KOPT-K1 (cell line): ENCODE measurements at regions not wholly inside any gene's neighbourhood (a gene's known extent, or its start where the extent isn't known, plus 50 kb on each side); places are given as distances from the start of the nearest gene placed in this dataset.

Experiments
- H3K27ac ChIP-seq: fragments of 200-600 bp; sonication (generic); 2 replicates; pipeline ENCODE4 v1.5.1; 2016; ENCODE audit warnings: antibody characterized with exemption, mild to moderate bottlenecking, low read depth, low read length; ENCODE audit not compliant: poor library complexity, severe bottlenecking
- H3K36me3 ChIP-seq: fragments of 200-600 bp; sonication (generic); 2 replicates; pipeline ENCODE4 v1.5.1; 2017; ENCODE audit warnings: antibody characterized with exemption, mild to moderate bottlenecking, low read length, moderate library complexity; ENCODE audit not compliant: insufficient read depth
- H3K9me3 ChIP-seq: fragments of 200-600 bp; sonication (generic); 2 replicates; pipeline ENCODE4 v1.5.1; 2017; ENCODE audit warnings: antibody characterized with exemption, low read length, mild to moderate bottlenecking; ENCODE audit not compliant: insufficient read depth, poor library complexity, severe bottlenecking

GRCh38 chr22:48250937-48251530 lies 1488.6 kb downstream of the TBC1D22A start:
- Histone ChIP-seq H3K27ac (no peak overlapping the region), H3K9me3 (no peaks in the 10 kb centered on the region), H3K36me3 (no peaks in the 10 kb centered on the region)

DNA sequence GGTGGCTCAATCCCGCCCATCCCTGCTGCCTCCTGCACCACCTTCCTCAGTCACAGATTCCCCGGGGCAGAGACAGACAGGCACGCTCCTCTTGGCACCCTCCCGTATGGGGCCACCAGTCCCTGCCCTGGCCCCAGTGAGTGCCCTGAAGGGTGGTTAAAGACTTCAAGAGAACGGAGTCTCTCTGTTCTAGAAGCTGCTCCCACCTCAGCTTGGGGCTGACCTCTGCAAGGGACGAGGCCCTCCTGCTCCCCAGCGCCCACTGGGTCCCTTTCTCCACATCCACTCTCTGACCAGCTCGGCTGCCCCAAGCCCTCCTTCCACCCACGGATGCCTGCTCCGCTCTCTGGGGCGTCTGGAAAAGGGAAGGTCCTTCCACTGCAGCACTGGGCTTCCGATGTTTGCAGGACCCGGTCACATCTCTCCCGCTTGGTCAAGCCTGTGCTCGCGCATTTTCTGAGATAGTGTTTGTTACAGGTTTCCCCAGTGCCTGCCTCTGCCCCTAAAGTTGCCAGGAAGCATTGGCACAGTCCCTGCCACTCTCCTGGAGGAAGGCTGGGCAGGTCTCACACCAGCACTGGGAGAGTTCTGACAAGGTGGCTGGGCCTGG lies 1487.9 kb downstream of the TBC1D22A start:
- no peaks in the 10 kb centered on the region for H3K9me3 ChIP-seq
- H3K36me3 ChIP-seq, result no peaks in the 10 kb centered on the region
- no peak overlapping the region for H3K27ac ChIP-seq

DNA sequence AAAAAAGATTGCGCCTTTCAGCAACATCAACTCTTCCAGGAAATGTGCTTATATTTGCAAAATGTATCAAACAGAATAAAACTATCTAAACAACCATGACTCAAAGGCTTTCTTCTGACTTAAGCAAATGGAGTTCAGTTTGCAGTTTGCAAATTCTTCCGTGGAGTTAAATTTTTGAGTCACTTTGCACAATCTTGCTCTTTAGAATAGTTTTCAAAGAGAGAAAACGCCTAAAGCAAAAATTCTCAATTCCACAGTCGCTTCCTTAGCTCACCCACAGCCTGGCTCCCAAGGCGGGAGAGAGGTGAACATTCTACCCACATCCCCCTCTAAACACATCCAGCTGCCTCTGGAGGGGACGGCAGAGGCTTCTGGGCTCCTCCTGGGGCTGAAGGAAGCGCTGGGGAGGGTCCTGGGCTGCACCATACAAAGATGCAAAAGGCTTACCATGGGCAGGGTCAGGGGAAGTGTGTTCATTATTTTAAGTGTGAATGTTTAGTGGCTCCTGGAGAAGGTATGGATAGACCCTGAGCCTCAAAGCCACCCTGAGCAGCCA lies 1487.3 kb downstream of the TBC1D22A start:
- Histone ChIP-seq H3K36me3 (no peaks in the 10 kb centered on the region), H3K9me3 (no peaks in the 10 kb centered on the region), H3K27ac (no peak overlapping the region)

GRCh38 chr22:48248901-48249455 lies 1486.5 kb downstream of the TBC1D22A start:
- no peak overlapping the region for H3K27ac ChIP-seq
- H3K36me3 ChIP-seq, result no peaks in the 10 kb centered on the region
- H3K9me3 ChIP-seq, result no peaks in the 10 kb centered on the region

DNA sequence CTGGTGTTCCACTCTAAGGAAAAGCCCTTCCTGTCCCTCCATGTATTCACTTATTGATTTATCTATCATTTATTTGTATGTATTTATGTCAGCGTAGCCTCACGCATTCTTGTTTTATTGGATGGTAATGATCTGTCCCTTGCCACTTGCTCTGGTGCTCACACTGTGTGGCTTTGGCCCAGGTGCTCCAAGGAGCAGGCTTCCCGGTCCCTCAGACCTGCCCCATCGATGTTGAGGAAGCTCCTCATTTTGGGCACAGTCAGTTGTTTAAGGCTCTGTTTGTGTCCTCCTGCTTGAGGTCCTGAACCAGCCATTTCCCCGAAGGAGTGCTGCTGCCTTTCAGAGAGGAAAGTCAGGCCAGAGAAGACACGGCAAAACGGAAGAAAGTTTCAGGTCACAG lies 1485.4 kb downstream of the TBC1D22A start:
- Histone ChIP-seq H3K36me3 (no peaks in the 10 kb centered on the region), H3K27ac (no peak overlapping the region), H3K9me3 (peaks cover 4% of the 10 kb centered on the region)

GRCh38 chr22:48245196-48245485 lies 1482.7 kb downstream of the TBC1D22A start:
- Histone ChIP-seq H3K27ac (no peak overlapping the region), H3K36me3 (no peaks in the 10 kb centered on the region), H3K9me3 (peaks cover 4% of the 10 kb centered on the region)

DNA sequence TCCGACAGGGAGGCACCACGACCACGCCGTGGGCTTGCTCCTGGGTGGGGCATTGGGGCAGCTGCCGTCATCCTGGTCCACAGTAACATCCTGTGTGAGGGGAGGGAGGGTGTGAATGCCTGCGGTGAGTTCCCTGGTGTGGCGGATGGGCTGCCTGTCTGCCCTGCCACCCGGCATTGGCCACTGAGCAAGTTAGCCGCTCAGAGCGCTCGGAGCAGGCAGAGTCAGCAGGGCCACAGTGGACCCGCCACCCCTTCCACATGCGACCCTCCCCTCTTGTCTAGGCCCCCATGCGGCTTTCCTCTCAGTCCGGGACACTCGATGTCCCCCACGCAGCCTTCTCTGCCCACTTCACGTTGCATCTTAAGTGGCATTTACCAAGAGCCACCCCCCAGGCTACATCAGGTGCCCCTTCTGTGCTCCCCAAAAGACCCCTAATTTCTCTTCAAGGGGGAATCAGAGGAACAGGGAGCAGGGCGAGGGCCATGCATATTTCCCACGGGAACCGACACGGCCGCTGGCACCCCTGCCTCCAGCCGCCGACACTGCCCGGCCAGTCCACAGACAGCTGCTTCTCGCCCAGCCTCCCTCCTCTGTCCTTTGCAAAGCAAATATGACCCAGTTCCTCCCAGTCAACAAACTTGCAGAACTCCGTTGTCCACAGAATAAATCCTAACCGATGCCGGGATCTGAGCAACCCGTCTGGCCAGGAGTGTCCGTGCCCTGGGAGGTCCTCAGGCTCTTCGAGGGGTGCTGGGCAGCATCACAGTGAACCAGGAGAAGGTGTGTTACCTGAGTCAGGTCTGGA lies 1482.1 kb downstream of the TBC1D22A start:
- no peak overlapping the region for H3K27ac ChIP-seq
- peaks cover 4% of the 10 kb centered on the region for H3K9me3 ChIP-seq
- no peaks in the 10 kb centered on the region for H3K36me3 ChIP-seq

GRCh38 chr22:48242461-48242864 lies 1480.0 kb downstream of the TBC1D22A start:
- H3K9me3 ChIP-seq, result peaks cover 4% of the 10 kb centered on the region
- no peak overlapping the region for H3K27ac ChIP-seq
- H3K36me3 ChIP-seq, result no peaks in the 10 kb centered on the region

DNA sequence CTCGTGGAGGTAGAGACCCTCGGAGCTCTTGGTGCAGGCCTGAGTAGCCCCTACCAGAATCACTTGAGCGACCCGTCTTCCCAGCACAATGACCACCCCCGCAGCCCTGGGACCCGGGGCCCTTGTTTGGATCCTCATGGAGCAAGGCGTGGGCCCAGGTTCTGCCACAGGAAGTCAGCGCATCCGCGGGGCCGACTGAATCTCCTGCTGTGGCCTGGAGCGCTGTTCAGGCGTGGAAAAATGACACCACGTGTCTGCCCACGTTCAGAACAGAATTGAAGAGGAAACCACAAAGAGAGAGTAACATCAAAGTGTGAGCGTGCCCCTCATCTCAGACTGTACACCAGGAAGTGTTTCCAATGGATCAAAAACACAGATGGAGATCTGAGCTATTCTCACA lies 1479.2 kb downstream of the TBC1D22A start:
- Histone ChIP-seq H3K9me3 (peaks cover 4% of the 10 kb centered on the region), H3K27ac (no peak overlapping the region), H3K36me3 (no peaks in the 10 kb centered on the region)

DNA sequence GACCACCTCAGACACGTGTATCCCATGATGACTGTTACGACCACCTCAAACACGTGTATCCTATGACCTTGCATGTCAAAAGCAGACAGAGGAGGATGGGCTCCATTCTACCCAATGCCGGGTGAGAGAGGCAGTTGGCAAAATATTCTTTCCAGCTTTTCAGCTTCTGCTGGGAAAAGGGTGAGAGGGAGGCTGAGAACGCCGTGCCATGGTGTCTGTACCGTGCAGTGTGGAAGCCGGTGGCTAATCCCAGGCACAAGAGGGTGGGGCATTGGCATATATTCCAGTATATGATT lies 1478.4 kb downstream of the TBC1D22A start:
- H3K9me3 ChIP-seq, result peaks cover 4% of the 10 kb centered on the region
- no peak overlapping the region for H3K27ac ChIP-seq
- no peaks in the 10 kb centered on the region for H3K36me3 ChIP-seq

- no peaks in the 10 kb centered on the region for H3K36me3 ChIP-seq
- peaks cover 4% of the 10 kb centered on the region for H3K9me3 ChIP-seq
- no peak overlapping the region for H3K27ac ChIP-seq
These were observed 1477.9 kb downstream of the TBC1D22A start for GRCh38 chr22:48240148-48240934.

- H3K36me3 ChIP-seq, result no peaks in the 10 kb centered on the region
- H3K27ac ChIP-seq, result no peak overlapping the region
- H3K9me3 ChIP-seq, result peaks cover 4% of the 10 kb centered on the region
These were observed 1477.2 kb downstream of the TBC1D22A start for GRCh38 chr22:48239461-48240147.

DNA sequence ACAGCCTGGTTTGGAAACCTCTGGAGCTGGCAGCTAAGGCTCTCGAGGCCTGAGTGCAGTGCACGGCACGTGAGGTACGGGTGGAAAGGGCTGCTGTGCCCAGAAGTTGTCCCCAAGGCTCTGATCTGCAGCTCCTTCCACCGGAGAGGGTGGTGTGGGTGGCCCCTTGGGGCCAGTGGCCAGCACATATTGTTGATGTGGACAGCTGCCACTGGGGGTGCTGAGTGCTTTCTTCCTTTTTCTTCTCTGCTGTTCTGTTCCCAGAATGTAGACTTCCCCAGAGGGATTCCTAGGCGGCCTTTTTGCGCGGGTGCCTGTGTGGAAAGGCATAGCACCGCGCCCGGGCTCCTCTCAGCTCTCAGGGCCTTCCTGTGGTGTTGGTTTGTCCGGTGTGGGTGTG lies 1476.5 kb downstream of the TBC1D22A start:
- no peaks in the 10 kb centered on the region for H3K36me3 ChIP-seq

GRCh38 chr22:48238284-48238915 lies 1476.0 kb downstream of the TBC1D22A start:
- H3K36me3 ChIP-seq, result no peaks in the 10 kb centered on the region
- H3K9me3 ChIP-seq, result peaks cover 9% of the 10 kb centered on the region
- H3K27ac ChIP-seq, result no peak overlapping the region

More for the DNA sequence above, 1476.5 kb downstream of the TBC1D22A start:
- H3K9me3 ChIP-seq, result peaks cover 8% of the 10 kb centered on the region
- no peak overlapping the region for H3K27ac ChIP-seq
